HG02763 (cell line): ENCODE measurements at regions not wholly inside any gene's neighbourhood (a gene's known extent, or its start where the extent isn't known, plus 50 kb on each side); places are given as distances from the start of the nearest gene placed in this dataset.

Experiments used
- ATAC-seq: cut with Tn5 transposase; IDR thresholded peaks from one replicate; pipeline ENCODE4 v1.9.1; 2021; ENCODE audit warnings: mild to moderate bottlenecking, moderate library complexity; ENCODE audit not compliant: unreplicated experiment

DNA sequence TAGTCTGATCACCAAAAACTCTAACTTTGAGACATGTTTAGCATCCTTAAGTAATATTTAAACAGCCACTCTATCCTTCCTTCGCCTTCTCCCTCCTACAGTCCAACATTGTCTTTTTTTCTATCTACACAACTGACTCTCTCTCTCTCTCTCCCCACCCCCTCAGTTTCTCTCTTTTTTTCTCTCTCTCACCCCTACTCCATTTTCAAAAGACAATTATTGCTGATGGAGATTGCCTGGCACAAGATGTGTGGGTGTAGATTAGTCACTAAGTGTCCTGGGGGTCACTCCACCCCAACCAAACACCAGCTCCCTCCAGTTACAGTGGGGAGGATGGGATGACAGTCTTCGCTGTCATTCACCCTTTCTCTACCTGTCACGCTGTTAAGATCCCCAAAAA lies 94.5 kb upstream of the NFIA start:
- no peak for ATAC-seq

DNA sequence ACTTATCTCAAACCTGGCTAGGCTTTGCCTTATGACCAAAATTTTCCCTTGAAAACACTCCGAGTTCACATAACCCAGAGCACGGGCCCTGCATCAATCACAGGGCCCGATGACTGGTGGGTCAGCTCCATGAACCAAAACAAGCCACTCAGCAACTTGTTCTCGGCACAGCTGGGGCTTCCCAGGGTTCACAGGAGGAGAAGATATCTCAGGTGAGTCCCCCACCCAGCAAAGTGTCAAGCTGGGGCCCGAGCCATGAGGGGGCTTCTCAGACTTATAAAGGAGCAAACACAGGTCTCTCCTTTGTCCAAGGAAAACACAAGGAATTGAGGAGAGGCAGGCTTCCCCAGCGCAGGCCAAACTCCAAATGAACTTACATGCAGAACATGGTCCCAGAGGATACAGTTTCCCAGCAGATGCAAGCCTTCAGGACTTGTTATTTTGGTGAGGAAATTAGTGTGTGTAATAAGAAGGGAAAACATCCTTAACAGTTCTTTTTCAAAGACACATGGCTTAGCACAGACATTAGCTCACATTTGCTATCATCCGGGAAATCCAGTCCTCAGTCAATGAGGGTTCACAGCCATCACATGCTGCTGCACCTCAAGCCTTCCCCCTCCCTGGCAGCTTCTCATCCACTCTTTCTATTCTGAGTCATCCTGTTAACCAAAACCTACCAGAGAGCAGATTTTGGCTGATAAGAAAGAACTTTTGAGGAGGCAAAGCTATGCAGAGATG lies 98.1 kb upstream of the NFIA start:
- no peak for ATAC-seq

DNA sequence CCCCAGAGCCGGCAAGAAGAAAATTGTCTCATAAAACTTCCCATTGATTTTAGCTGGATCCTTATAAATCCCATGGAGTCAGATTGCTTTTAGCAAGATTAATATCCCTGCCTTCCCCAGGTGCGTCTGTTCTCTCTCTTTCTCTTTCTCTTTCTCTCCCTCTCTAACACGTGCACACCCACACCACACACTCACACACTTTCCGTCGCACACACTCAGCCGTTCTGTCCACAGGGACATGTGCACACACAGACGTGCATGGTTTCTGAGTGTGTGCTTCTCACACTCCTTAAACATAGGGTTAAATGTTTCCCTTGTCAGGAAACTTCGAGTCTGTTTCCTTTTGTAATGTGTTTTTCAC lies 98.7 kb upstream of the NFIA start:
- no peak for ATAC-seq

DNA sequence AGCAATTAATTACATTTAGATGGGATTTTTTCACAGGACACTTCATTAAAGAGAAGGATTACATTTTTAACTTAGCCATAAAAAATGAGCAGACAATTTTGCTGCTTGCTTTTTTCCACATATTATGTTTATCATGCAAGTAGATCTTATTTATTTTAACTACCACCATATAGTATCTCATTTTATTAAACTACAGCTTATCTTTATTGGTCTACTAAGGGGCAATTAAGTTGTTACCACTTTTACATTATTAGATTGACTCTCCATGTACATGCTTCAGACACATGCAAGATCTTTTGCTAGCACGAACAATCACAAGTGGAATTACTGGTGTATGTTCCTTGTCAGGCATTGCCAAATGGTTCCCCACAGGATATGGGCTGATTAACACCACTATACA lies 99.8 kb upstream of the NFIA start:
- no peak for ATAC-seq

DNA sequence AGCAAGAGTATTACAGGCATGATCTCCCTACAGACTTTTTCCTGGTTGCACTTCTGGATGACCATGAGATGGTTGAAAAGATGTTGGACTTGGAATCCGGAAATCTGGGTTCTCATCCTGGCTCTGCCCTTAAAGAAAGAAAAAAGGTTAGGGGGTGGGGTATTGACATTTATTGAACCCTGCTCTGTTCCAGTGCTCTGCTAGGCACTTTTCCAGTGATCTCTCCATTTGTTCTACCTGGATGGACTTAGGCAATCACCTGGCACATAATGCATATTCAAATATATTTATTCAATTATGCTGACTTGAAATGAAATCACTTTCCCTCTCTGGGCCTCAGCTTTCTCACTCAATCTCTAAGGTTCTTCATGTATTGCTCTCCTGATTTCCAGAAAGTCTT lies 101.0 kb upstream of the NFIA start:
- ATAC-seq: no peak

DNA sequence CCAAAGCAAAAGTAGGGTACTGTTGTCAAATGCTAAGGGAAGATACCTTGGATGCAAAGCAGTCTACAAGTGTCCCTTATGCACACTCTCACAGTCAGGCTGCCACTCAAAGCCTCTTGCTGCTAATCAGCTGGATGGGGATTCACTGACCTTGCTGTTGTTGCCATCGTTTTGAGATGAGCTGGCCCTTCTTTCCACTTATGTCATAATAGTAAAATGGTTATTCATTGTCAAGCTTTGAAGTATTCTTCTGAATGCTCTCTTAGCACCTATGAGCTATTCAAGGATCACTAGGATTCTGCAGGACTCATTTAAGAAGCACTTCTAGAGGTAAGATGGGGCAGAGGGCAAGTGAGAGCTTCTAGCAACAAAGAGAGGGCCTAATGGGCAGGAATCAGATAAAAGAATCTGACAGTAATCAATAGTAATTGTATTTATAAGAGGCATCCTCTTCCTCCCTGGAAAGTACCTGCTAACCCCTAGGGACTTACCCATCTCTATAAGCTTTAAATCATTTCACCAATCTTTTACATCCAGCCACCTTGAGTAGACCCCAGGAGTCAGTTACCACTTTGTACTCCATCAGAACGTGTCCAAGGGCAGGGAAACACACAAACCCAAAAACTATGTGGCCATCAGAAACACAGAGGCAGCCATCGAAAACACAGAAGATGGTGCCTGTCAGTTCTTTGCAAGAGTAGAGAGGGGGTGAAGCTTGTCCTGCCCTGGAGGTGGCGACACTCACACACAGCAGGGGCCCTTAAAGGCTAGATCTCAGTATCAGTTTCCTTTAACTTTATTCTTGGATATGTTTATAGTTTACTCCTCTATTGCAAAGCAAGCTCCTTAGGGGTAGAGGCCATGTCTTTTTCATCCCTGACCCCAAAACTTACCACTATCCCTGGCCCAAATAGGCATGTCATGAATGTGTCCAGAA lies 103.7 kb upstream of the NFIA start:
- ATAC-seq: no peak

DNA sequence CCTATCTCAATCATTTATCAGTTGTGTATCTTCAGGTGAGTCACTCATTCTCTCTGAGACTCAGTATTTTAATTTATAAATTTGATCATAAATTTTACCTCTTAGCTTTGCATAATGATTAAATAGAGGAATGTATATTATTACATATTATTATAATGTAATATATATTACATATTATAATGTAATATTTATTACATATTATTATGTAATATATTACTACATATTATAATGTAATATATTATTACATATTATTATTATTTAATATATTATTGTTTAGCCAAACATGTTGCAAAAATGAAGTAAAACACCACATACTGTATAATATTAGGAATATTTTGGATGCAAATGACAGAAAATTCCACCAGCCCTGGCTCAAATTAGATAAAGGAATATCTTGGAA lies 104.7 kb upstream of the NFIA start:
- ATAC-seq: no peak

DNA sequence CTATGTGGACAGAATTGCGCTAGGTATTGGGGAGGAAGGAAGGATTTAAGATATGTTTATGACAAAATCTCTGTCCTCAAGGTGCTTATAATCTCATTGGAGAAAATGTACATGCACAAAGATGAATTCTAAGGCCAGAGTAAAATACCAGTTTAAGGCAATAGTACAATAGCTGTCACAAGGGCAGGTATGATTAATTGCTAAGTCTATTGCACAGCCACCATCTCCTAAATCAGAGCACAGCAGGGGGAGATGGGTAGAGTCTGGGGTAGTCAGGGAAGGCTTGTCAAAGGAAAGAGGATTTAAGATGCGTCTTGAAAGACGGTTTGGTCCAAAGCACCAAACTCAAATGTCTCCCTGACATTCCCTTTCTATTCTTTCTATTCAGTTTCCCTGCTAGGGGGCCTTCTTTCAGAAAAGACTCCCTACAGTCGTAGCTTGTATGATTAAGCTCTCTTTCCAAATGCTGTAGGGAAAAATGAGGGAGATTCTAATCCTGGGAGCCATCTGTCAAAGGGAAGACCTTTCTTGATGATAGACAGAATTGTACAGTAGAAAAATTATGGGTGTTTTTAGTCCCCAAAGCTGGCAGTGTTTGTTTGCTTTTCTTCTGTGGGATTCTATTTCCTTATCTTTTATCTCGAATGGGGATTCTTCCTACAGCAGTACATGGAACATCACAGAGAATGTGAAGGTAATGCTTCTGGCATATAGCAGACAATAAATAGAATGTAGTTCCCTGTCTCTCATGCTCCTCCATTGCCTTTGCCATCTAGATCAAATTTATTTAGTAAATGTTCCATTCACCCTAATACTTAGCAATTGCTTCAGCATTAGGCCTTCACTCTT lies 107.6 kb upstream of the NFIA start:
- ATAC-seq: no peak

DNA sequence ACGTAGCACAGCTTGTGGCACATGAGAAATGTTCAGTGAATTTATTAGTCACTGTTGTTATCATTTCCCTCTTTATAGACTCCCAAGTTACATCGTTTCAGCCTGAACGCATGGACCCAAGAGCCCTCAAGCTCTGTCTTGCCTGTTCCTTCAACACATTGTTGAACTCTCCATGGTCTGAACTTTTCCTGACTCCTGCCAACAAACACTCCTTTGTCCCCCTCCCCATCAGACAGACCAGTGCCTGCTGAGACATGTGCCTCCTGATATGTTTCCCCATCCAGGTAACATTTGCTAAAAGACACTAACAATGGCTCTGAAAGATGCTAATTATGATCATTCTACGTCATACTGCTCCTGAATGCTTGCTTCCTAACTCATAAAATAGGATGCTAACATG lies 108.7 kb upstream of the NFIA start:
- ATAC-seq: no peak

DNA sequence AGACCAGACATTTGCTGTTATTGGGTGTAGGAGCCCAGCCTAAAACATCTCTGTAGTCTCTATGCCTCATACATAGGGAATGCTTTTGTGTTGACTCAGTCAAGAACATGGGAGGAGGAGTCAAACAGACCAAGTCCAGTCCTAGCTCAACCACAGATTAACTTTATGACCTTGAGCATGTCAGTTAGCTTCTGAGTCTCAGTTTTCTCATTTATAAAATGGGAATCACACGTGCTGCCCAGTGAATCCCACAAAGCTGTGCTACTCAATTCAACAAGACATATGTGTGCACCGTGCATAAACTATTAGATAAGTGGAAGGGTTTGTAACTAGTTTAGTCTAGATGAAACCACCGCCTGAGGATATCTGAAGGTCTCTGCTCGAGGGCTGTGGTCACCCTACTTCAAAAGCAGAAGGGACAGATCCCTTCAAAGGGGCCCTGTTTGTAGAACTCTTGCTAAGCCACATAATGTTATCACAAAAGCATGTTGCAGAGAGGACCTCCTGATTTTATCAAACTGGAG lies 109.5 kb upstream of the NFIA start:
- no peak for ATAC-seq

DNA sequence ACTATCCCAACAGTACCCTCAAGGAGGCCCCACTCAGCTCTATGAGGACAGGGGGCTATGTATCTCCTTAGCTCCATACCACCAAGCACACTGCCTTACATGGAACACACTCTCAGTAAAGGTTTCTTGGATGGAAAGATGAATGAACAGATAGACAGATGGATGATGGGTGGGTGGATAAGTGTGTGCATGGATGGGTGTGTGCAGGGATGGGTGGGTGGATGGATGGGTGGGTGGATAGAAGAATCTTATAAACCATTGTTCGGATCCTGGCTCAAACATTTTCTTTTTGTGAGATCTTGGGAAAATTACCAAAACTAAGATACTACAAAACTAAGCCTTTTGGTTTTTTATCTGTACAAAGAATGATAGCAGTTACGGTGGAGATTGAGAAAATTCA lies 111.0 kb upstream of the NFIA start:
- no peak for ATAC-seq

DNA sequence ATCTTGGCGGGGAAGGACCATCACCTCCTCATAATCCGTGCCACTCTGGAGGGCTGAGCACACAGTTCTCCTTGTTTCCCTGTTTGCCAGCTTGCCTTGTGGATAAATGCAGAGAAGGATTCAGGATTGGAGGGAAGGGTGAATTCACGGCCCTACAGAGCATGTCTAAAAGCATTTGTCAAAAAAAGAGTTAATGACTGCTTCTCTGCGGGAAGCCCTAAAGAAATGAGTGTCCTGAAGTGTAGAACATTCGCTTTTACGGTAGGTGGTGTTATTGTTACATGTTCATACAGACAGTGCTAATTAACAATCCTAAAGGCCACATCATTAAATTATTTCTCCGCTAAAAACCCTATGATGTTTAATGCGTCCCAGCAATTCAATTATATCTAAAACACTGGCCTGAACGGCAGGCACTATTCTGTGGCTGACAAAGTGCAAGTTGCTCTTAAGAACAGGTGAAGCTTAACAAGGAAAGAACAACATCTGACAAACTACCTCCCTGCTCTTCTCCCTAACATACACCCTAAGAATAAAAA lies 112.3 kb upstream of the NFIA start:
- no peak for ATAC-seq

DNA sequence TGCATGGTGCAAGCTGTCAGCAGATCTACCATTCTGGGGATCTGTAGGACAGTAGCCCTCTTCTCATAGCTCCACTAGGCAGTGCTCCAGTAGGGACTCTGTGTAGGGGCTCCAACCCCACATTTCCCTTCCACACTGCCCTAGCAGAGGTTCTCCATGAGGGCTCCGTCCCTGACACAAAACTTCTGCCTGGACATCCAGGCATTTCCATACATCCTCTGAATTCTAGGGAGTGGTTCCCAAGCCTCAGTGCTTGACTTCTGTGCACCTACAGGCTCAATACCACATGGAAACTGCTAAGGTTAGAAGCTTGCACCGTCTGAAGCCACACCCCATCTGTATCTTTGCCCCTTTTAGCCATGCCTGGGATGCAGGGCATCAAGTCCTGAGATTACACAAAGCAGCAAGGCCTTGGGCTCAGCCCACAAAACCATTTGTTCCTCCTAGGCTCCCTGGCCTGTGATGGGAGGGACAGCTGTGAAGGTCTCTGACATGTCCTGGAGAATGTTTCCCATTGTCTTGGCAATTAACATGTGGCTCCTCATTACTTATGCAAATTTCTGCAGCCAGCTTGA lies 117.0 kb upstream of the NFIA start:
- no peak for ATAC-seq

DNA sequence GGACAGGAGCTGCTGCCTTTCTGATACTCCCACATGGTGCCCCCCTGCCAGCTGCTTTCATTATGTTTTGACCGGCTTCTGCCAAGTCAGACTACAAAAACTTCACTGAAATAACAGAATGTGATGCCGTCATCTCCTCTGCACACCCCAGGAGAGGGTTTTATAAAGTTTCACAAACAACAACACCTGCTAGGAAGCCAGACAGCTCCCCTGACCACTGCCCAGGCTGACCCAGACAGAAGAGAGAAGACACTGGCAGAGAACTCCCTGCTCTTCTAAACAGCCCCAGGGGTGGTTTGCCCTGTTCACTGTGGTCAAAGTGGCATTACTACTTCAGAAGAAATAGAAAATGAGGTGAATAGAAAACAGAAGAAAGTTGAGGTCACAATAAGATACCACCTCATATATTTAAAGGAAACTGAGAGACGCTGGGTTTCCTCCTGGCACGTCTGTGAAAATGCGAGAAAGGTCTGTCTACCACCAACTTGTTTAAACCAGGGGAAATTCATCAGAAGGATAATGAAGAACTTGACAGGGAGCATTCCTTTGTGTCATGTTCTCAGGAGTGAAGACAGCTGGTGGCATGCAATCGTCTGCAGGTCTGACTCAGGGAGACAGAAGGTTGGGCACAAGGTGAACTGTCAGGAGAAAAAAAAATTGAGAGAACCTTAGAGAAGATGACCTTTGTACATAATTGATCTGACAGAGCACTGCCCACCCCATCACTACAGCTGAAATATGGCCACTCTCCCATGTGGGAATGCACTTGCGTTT lies 119.0 kb upstream of the NFIA start:
- no peak for ATAC-seq

DNA sequence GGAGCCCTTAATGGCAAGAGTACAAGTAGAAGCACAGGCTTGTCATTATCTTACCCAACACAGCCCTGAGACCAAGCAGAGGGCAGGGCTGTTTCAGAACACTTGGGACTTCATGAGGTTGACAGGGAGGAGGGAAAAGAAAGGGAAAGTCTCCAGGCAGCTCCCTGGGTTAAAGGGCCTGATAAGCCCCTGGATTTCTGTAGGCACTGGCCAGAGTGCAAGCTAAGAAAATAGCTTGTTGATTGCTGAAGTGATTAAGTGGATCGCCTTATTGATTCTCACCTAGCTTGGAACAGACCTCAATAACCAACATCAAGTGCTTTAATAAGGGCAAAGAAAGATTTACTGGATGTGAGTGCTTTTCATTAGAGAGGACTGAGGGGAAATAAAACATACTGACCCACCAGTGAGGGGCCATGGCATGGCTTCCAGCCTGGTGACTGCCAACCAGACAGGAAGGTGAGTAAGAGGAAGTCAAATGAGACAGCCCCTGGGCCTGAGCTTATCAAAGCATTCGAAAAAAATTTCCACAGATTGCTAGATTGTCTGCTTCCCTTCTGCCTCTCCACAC lies 121.4 kb upstream of the NFIA start:
- ATAC-seq: no peak

DNA sequence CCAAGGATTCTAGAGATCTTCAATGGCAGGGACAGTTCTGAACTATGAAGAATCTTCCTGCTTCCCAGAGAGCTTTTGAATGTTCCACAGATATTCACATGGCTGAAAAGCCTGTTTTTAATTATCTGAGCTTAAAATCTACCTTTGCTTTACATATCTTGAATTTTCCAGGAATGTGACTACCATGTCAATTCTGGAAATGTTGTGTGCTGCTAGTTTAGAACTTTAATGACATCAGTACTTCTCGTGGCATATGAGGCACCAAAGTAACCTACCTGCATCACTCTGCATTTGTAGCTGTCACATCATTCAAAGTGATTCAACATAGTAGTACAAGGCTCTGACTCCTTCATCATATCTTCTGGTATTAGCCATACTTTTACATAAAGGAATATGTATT lies 122.7 kb upstream of the NFIA start:
- ATAC-seq: no peak

DNA sequence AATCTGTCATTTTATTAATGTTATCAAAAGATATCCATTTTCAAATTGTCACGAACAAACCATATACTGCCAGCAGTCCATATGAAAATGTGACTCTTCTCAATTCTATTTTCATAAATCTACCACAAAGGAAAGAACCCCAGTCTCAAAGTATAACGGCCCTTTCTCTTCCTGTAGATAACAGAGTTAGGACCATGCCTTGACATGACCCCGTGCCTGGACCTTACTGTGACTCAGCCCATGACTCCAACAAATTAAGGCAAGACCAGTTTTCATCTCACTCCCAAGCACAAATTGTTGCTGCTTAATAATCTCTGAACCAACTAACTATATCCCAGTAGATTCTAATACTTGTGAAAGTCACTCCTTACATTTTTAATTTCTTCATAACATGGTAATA lies 124.4 kb upstream of the NFIA start:
- ATAC-seq: no peak

DNA sequence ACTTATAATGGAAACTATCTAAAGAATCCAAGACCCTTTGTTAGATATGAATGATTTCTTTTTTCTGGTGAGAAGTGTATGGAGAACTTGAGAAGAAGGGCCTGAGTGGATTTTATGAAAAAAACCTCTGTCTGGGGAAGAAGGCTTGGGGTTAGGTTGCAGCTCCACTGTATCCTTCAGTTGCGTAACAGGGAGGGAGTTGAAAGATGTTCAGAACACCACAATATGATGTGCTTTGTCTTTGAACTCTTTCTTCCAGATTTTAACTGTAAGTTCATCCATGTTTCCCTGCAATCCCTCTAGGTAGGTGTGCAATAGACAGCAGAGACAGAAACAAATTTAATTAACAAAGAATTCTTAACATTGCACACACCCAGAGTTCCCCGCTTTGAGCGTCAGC lies 125.8 kb upstream of the NFIA start:
- no peak for ATAC-seq

DNA sequence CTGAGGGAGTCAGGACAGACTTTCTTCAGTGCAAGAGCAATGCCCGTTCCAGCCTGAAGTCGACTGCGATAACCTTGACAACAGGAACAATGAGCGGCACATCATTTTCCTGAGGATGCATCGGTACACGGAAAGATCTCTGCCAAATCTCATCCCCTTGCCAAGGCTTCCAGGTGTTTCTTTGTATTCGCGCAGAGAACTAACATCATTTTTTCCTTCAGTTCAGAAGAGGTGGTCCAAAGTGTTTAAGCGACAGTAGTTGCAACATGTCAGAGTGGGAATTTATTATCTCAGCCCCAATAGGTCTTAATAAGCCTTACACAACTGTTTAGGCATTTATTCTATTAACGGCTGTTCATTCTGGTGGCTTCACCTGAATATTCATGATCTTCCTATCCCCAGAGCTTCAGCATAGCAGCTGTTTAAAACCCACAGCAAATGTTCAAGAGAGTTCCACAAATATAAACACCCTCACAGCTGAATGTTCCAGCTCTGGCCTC lies 129.7 kb upstream of the NFIA start:
- ATAC-seq: no peak
